Ishikawa (cell line): ENCODE measurements at regions not wholly inside any gene's neighbourhood (a gene's known extent, or its start where the extent isn't known, plus 50 kb on each side); places are given as distances from the start of the nearest gene placed in this dataset.
A peak's percentile ranks its signal among the peaks of the same experiment; 100 is the strongest.

ENCODE experiments used
- CEBPB ChIP-seq: IDR thresholded peaks from 2 replicates; pipeline ENCODE4 v1.6.1; 2012
- CREB1 ChIP-seq: IDR thresholded peaks from 2 replicates; pipeline ENCODE4 v1.6.1; 2012; ENCODE audit warnings: low read depth
- EGR1 ChIP-seq: IDR thresholded peaks from 2 replicates; pipeline ENCODE4 v1.6.1; 2012
- EP300 ChIP-seq: IDR thresholded peaks from 2 replicates; pipeline ENCODE4 v1.6.1; 2012; ENCODE audit warnings: borderline replicate concordance
- FOXM1 ChIP-seq: IDR thresholded peaks from 2 replicates; pipeline ENCODE4 v1.6.1; 2012; ENCODE audit warnings: low read depth, borderline replicate concordance
- NFIC ChIP-seq: IDR thresholded peaks from 2 replicates; pipeline ENCODE4 v1.6.1; 2012
- RAD21 ChIP-seq: IDR thresholded peaks from 2 replicates; pipeline ENCODE4 v1.6.1; 2012; ENCODE audit warnings: low read depth
- TAF1 ChIP-seq: IDR thresholded peaks from 2 replicates; pipeline ENCODE4 v1.6.1; 2012; ENCODE audit warnings: low read depth, mild to moderate bottlenecking
- TCF12 ChIP-seq: IDR thresholded peaks from 2 replicates; pipeline ENCODE4 v1.6.1; 2012; ENCODE audit warnings: low read depth
- TEAD4 ChIP-seq: IDR thresholded peaks from 2 replicates; pipeline ENCODE4 v1.6.1; 2012
- YY1 ChIP-seq: IDR thresholded peaks from 2 replicates; pipeline ENCODE4 v1.6.1; 2012; ENCODE audit warnings: low read depth
- ZBTB7A ChIP-seq: IDR thresholded peaks from 2 replicates; pipeline ENCODE4 v1.6.1; 2012; ENCODE audit warnings: low read depth
- TF ChIP-seq, protein P1 (sequence below): IDR thresholded peaks from 2 replicates; pipeline ENCODE4 v1.6.1; 2012
- TF ChIP-seq, protein P2 (sequence below): IDR thresholded peaks from 2 replicates; pipeline ENCODE4 v1.6.1; 2012
- TF ChIP-seq, protein P3 (sequence below): IDR thresholded peaks from 2 replicates; pipeline ENCODE4 v1.6.1; 2012; ENCODE audit warnings: low read depth, mild to moderate bottlenecking

DNA sequence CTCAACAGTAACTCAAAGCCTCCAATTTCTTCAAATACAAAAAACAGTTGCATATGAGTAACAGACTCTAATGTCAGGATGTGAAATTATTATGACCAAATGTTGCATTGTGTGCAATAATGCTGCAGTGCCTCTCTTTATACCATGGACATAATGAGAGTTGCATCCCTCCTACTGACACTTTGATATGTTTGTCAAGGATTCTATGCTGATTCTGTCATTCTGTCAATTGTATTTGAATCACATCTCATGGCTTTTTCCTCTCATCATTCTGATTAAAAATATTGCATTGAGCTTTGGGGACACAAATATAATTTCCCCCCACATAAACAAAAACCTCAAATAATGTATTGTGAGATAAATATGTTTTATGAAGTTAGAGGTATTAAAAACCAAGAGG, 84.6 kb upstream of the SGCE start:
- TF ChIP-seq EP300 (no peak), TCF12 (no peak), YY1 (no peak), TAF1 (no peak), RAD21 (no peak), NFIC (no peak), FOXM1 (no peak), CEBPB (no peak)
- TF ChIP-seq, protein P1, sequence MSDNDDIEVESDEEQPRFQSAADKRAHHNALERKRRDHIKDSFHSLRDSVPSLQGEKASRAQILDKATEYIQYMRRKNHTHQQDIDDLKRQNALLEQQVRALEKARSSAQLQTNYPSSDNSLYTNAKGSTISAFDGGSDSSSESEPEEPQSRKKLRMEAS: no peak

DNA sequence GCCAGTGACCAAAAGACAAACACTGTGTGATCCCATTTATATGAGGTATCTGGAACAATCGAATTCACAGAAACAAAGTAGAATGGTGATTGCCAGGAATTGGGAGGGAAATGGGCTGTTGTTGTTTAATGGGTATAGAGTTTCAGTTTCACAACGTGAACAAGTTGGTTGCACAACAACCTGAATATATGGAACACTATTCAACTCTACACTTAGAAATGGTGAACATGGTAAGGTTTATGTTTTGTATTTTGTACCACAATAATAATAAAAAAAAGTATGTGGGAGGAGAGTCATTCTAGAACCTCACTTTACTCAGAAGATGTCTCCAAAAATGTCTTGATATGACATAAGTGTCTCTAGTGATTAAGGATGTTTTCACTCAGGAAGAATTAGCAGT, 85.2 kb upstream of the SGCE start:
- TF ChIP-seq CEBPB: peak; percentile 80
- TF ChIP-seq TAF1: no peak

DNA sequence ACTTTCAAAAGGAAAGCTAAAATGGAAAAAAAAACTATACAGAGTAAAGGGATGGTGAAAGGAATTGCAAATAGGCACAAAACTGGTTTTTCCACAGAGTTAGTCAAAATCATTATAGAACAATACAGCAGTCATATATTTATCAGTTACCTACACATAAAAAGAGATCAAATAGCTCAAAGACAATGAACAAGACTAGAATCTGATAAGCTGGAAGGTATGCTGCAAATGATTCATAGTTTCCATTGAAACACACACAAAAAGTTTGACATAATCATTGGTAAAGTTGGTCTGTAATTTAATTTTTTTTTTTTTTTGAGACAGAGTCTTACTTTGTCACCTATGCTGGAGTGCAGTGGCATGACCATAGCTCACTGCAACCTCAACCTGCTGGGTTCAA, 92.4 kb upstream of the SGCE start:
- TF ChIP-seq, protein P2, sequence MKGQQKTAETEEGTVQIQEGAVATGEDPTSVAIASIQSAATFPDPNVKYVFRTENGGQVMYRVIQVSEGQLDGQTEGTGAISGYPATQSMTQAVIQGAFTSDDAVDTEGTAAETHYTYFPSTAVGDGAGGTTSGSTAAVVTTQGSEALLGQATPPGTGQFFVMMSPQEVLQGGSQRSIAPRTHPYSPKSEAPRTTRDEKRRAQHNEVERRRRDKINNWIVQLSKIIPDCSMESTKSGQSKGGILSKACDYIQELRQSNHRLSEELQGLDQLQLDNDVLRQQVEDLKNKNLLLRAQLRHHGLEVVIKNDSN: no peak
- no peak for TF ChIP-seq RAD21
- no peak for TF ChIP-seq NFIC
- no peak for TF ChIP-seq CEBPB
- no peak for TF ChIP-seq YY1
- TF ChIP-seq EP300: no peak
- no peak for TF ChIP-seq TCF12
- TF ChIP-seq, protein P3, sequence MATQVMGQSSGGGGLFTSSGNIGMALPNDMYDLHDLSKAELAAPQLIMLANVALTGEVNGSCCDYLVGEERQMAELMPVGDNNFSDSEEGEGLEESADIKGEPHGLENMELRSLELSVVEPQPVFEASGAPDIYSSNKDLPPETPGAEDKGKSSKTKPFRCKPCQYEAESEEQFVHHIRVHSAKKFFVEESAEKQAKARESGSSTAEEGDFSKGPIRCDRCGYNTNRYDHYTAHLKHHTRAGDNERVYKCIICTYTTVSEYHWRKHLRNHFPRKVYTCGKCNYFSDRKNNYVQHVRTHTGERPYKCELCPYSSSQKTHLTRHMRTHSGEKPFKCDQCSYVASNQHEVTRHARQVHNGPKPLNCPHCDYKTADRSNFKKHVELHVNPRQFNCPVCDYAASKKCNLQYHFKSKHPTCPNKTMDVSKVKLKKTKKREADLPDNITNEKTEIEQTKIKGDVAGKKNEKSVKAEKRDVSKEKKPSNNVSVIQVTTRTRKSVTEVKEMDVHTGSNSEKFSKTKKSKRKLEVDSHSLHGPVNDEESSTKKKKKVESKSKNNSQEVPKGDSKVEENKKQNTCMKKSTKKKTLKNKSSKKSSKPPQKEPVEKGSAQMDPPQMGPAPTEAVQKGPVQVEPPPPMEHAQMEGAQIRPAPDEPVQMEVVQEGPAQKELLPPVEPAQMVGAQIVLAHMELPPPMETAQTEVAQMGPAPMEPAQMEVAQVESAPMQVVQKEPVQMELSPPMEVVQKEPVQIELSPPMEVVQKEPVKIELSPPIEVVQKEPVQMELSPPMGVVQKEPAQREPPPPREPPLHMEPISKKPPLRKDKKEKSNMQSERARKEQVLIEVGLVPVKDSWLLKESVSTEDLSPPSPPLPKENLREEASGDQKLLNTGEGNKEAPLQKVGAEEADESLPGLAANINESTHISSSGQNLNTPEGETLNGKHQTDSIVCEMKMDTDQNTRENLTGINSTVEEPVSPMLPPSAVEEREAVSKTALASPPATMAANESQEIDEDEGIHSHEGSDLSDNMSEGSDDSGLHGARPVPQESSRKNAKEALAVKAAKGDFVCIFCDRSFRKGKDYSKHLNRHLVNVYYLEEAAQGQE: no peak
- no peak for TF ChIP-seq FOXM1
- no peak for TF ChIP-seq EGR1
- TF ChIP-seq, protein P1: no peak
- no peak for TF ChIP-seq CREB1
- no peak for TF ChIP-seq TAF1
- TF ChIP-seq TEAD4: no peak
- TF ChIP-seq ZBTB7A: no peak

DNA sequence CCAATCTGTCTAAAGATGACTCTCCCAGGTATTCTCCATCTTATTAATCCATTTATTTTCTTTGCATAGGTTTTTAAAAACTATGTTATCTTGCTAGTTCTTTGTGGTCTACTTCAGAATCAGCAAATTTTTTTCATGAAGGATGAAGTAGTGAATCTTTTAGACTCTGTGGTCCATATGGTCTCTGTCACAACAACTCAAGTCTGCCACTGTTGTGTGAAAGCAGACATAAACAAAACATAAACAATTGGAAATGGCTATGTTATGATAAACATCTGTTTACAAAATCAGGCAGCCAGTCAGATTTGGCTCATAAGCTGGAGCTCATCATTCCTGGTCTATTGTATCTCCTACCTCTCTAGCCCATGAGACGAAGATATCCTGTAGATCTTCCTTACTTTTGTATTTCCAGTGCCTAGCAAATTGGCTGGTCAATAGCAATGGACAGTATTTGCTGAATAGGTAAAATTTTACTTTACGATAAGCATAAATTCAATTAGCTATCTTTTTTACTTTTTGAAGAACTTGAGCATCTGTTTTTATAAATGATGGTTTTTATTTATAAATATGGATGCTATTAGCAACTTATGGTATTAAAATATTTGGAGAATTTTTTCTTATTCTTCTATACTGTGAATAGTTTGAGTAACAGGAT, 104.6 kb upstream of the SGCE start:
- TF ChIP-seq EGR1: no peak
- TF ChIP-seq RAD21: no peak
- TF ChIP-seq NFIC: no peak
- TF ChIP-seq EP300: no peak

DNA sequence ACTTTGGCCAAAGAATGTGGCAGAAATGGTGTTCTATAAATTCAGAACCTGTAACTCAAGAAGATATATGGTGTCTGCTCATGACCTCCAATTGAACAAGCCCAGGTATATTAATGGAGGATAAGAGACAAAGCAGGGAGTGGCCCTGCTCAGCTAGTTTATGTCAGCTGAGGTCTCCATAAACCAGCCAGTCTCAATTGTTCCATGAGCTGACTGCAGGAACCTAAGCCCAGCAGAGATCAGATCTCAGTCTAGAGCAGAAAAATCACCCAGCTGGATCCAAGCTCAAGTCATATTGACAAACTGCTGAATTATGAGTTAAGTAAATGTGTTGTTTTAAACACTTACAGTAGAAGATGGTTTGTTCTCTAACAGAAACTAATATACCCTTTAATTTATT, 105.5 kb upstream of the SGCE start:
- TF ChIP-seq EP300 (peak; percentile 59; the same call in 1 of the 2 replicates), TAF1 (no peak), CREB1 (no peak), EGR1 (no peak), YY1 (0 out of 2 replicates have a peak, but pooled peaks have one; percentile 28), TEAD4 (peak; percentile 15; the same call in 1 of the 2 replicates), CEBPB (no peak)
- TF ChIP-seq, protein P1: no peak
- TF ChIP-seq, protein P2: 0 out of 2 replicates have a peak, but pooled peaks have one; percentile 18

DNA sequence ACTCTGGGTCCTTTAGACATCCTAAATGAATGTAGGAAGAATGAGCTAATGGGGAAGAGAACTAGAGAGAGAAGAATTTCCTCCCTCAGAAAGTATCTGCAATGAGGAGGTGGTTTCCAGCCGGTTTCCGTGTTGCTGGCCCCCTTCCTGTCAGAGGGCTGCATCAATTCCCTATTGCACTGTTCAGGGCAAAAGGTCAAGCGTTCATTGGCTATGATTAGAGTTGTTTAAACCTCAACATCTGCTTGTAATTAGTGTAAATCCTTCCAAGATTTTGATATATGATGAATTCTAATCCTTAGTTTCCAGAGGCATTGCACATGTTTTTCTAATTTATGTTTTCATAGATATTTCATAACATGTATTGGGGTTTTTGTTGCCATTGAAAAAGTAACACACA, 107.3 kb upstream of the SGCE start:
- TF ChIP-seq YY1: no peak
- TF ChIP-seq TCF12: no peak
- TF ChIP-seq TAF1: no peak
- TF ChIP-seq FOXM1: no peak
- TF ChIP-seq, protein P2: no peak
- no peak for TF ChIP-seq ZBTB7A
- no peak for TF ChIP-seq EGR1

DNA sequence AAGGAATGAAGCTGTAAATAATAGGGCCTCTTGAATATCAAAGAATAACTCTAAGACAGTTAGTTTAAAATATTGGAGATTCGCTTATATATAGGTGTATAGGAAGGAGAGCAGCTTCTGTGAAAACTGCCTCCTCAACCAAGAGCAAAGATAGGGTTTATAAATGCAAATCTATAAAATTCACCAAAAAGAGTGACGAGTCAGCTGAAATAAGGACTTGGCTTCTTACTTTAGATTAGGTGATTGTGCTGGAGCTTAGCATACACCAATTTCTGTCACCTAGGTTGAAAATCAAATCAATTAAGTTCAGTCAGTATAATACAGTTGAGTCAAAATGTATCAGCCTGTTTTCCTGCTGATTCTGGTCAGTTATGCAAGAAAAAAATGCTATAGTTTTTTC, 113.8 kb upstream of the SGCE start:
- no peak for TF ChIP-seq TEAD4
- no peak for TF ChIP-seq YY1
- TF ChIP-seq NFIC: no peak
- no peak for TF ChIP-seq RAD21
- no peak for TF ChIP-seq TAF1
- no peak for TF ChIP-seq CREB1
- no peak for TF ChIP-seq FOXM1
- no peak for TF ChIP-seq EP300
- no peak for TF ChIP-seq ZBTB7A
- TF ChIP-seq, protein P1: no peak
- no peak for TF ChIP-seq TCF12
- TF ChIP-seq CEBPB: no peak
- TF ChIP-seq, protein P2: no peak
- TF ChIP-seq, protein P3: no peak
- no peak for TF ChIP-seq EGR1
